Gastroesophageal sphincter (tissue), 3 donors: ENCODE measurements at regions not wholly inside any gene's neighbourhood (a gene's known extent, or its start where the extent isn't known, plus 50 kb on each side); places are given as distances from the start of the nearest gene placed in this dataset.

ENCODE experiments used
- CTCF ChIP-seq, 4 experiments: fragments of 200-600 bp in 2 of 4; fragments of 450-650 bp in 2 of 4; sonication (generic) in 1 of 4; IDR thresholded peaks; one replicate each; pipeline ENCODE4 v1.5.1; 2017 to 2019; ENCODE audit warnings: antibody characterized with exemption in 4 of 4, mild to moderate bottlenecking in 2 of 4, moderate library complexity in 2 of 4
- EP300 ChIP-seq: sonication (generic); formaldehyde crosslinking; IDR thresholded peaks from one replicate; pipeline ENCODE4 v1.6.1; 2017; ENCODE audit warnings: antibody characterized with exemption, mild to moderate bottlenecking
- POLR2A ChIP-seq, 2 donors: fragments of 450-650 bp; IDR thresholded peaks; one replicate each; pipeline ENCODE4 v1.6.1; 2017; ENCODE audit warnings: antibody characterized with exemption in 2 of 2, mild to moderate bottlenecking in 2 of 2, moderate library complexity in 1 of 2
- POLR2AphosphoS5 ChIP-seq: sonication (generic); formaldehyde crosslinking; IDR thresholded peaks from one replicate; pipeline ENCODE4 v1.6.1; 2017; ENCODE audit warnings: antibody characterized with exemption

- TF ChIP-seq CTCF (IDR thresholded peaks at IDR 0.05) (no peak), POLR2A (IDR thresholded peaks at IDR 0.05) (no peak), EP300 (no peak), POLR2AphosphoS5 (no peak)
Measured at GRCh38 chr9:108325406-108325805, 530.4 kb downstream of the ACTL7B start.
